ENCODE measurements at regions not wholly inside any gene's neighbourhood (a gene's known extent, or its start where the extent isn't known, plus 50 kb on each side); places are given as distances from the start of the nearest gene placed in this dataset.

- DNase-seq (ENCODE audit: low read depth, low spot score) = no peak
These were observed 648.3 kb upstream of the CFAP20DC start for GRCh38 chr3:59698091-59698490.

DNA sequence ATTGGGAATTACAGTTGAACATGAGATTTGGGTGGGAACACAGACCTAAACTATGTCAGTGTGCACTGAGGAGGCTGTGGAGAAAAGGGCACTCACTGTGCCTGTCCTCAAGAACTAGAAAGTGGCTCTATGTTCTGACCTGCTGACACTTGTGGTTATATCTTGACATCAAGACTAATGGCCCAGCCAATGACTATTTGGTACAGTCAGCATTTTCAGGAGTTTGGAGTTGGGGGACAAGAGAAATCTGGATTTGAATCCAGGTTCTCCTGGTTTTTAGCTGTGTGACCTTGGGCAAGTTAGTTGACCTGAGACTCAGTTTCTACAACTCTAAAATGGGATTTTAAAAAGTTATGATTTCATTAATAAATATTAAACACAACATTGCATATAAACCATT is 647.0 kb upstream of the CFAP20DC start:
- no peak for DNase-seq (ENCODE audit: low read depth, low spot score)

DNA sequence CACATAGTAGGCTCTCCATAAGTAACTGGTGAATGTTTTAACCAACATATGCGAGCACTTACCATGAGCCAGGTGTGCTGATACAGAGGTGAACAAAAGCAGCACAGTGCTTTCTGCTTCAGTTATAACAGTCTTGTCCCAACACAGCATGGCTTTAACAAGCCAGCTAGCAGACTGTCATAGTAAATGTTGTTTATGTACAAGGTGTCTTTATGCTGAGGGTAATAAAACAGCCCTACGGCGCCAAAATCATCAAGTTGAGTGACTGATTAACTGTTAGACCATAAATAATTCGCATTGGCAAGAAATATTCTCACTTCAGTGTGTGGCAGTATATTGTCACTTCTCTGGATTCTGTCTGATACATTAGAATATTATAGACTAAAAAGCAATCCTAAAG is 646.0 kb upstream of the CFAP20DC start:
- DNase-seq (ENCODE audit: low read depth, low spot score) = no peak

GRCh38 chr3:59692117-59692516 is 642.3 kb upstream of the CFAP20DC start:
- no peak for DNase-seq (ENCODE audit: low read depth, low spot score)

DNA sequence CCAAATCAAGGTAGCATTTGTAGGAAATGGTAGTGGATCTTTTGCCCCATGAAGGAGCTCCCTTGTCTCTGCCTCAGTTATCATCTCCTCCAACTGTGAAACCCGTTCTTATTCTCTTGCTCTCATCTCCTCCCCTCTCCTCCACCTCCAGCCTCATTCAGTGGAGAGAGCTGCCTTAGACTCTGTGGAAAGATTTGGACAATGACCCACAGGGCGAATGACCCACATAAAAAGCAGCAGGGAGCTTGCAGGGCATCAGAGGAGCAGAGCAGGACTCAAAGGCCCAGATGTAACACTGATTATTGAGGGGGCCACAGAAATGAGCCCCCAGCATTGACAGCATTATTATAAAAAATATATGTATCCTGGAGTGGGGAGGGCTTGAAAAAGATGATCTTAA is 641.1 kb upstream of the CFAP20DC start:
- no peak for DNase-seq (ENCODE audit: low read depth, low spot score)

DNA sequence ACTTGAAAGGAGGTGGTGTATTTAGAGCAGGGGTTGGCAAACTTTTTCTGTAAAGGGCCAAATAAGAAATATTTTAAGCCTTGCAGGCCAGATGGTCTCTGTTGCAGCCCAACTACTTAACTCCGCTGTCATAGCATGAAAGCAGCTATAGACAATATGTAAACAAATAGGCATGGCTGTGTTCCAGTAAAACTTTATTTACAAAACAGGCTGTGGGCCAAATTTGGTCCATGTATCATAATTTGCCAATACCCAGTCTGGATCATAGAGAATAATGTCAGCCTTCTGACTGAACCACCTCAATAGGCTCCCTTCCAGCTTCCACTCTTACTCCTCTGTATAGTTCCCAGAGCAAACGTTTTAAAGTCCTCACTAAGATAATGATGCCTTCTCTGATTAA is 638.8 kb upstream of the CFAP20DC start:
- DNase-seq (ENCODE audit: low read depth, low spot score) = no peak

GRCh38 chr3:59685432-59685831 is 635.6 kb upstream of the CFAP20DC start:
- no peak for DNase-seq (ENCODE audit: low read depth, low spot score)

GRCh38 chr3:59684766-59685165 is 634.9 kb upstream of the CFAP20DC start:
- no peak for DNase-seq (ENCODE audit: low read depth, low spot score)

DNA sequence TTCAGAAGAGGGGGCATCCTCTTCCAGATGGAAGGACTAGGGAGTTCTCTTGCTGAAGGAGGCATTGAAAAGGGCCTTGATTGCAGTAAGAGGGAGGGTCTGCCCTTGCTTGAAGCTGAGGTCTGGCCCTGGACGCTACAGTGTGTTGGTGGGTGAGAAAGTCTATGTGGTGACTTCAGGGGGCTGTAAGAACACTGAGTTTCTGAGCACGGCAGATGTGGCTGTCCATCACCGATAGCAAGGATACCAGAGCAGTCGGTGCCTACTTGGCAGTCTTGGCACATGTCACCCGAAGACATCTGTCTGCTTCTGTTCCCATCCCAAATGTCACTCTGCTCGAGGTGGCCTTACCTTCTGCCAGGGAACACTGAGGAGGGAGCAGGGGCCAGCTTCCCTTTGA is 631.1 kb upstream of the CFAP20DC start:
- no peak for DNase-seq (ENCODE audit: low read depth, low spot score)

GRCh38 chr3:59677747-59678702 is 628.2 kb upstream of the CFAP20DC start:
- no peak for DNase-seq (ENCODE audit: low read depth, low spot score)

- DNase-seq (ENCODE audit: low read depth, low spot score) = no peak
These were observed 625.7 kb upstream of the CFAP20DC start for GRCh38 chr3:59675495-59675894.

GRCh38 chr3:59663076-59663850 is 613.4 kb upstream of the CFAP20DC start:
- DNase-seq (ENCODE audit: low read depth, low spot score) = no peak

DNA sequence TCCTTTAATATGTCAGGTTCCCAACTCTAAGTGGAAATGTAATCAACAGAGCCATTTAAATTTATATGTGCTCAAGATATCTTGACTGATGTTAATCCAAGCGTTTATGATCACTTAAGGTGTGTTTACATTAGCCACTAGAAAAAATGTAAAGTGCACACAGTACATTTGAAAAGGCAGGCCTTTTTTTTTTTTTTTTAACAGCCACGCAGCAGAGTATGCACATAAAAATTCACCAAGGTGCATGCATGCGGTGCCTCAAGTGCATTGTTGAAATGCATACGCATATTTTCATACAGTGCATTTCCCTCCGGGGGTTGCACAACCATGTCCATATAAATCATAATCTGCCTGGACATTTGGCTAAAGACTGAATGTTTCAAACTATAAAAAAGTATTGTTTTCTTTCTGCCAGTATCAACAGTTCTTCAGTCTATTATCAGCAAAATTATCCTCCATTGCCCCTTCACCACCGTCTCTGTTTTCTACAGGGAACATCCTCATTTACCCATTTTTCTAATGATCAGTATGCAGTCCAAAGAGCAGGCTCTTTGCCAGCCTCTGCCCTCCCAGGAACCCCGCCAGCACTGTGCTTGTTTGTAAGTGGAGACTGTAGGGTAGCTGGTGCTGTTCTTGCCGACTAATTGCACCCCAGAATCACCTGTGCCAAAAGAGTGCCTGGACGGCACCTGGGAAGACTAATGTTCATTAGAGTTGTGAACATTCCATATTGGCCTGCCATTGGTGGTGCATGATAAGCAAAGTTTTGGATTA is 611.2 kb upstream of the CFAP20DC start:
- DNase-seq (ENCODE audit: low read depth, low spot score) = no peak

GRCh38 chr3:59660376-59660775 is 610.6 kb upstream of the CFAP20DC start:
- DNase-seq (ENCODE audit: low read depth, low spot score) = no peak

DNA sequence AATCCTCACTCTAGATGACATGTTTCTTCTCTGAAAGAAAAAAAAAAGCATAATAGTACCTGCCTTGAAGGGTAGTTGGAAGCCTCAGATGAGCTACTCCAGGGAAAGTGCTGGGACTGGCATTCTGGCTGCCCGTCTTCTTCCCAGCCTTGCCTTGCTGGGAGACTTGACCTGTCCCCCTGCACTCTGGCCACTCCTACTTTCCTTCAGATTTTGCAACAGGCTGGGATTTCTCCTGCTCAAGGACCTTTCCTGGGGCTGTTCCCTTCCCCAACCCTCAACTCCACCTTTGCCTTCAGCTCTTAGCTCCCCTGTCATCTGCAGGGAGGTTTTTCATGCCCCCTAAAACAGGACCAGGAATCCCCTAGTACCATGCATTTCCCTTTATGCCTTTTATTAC is 609.9 kb upstream of the CFAP20DC start:
- DNase-seq (ENCODE audit: low read depth, low spot score) = no peak

- DNase-seq (ENCODE audit: low read depth, low spot score) = no peak
These were observed 609.0 kb upstream of the CFAP20DC start for GRCh38 chr3:59658866-59659265.

- DNase-seq (ENCODE audit: low read depth, low spot score) = no peak
These were observed 608.4 kb upstream of the CFAP20DC start for GRCh38 chr3:59658274-59658673.

DNA sequence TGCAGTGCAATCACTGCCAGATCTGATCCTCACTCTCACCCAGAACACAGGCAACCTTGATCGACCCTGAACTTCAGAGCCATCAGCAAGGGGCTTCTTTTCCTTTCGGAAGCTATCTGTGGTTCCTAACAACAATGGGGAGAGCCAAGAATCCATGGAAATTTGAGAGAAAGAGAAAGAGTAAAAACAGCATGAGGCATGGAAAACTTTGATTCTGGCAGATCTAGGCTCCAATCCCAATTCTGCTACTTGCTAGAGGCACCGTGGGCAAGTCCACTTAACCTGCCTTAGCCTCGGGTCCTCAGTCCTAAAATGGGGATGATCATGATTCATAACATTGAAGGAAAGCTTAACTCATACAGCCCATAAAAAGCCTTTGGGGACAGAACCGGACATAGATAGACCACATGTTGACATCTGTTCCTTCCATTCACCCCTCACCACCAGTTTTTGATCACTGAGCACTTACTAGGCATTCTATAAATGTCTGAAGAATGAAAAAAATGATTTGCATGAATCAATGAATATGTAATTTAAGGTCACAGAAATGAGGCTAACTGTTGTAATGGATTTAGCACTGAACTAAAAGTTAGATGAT is 605.7 kb upstream of the CFAP20DC start:
- DNase-seq (ENCODE audit: low read depth, low spot score) = no peak

DNA sequence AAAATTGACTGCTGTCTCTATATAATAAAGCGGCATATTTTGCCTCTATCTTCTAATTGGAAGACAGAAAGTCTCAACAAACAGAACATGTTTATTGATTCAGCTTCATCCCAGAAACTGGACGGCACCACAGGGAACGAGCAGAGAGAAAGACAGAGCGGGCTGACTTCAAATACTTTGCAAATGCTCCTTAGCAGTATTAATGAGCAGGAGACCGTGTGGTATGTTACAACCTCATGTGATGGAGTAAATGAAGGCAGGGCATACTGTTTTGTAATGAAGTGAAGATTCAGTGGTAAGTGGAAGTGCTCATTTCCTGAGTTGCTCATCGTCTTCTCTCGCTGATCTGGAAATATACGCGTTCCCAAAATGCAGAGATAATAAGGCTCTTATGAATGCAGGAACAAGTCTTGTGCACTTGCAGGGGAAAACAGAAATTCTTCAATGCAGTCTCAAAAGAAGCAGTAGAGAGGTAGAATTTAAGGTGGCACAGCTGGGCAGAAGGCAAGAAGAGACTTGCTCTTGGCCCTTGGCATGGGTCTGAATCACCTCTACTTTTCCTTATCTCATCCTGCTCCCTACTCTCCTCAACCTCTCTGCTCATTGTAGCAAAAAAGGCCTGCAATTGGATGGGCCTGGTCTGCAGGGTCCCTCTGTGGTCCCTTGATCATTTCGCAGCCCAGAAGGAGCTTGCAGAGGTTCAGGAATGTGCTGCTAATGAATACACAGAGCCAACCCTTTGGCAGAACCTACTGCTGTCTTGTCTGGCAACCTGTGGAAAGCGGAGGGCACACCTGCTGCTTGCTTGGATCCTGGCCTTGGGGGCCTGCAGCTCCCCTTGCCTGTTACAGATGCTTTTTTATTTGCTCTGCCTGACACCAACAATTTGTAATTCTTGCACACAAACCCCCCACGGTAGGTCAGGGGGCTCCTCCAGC is 604.9 kb upstream of the CFAP20DC start:
- DNase-seq (ENCODE audit: low read depth, low spot score) = no peak

GRCh38 chr3:59654123-59654479 is 604.3 kb upstream of the CFAP20DC start:
- no peak for DNase-seq (ENCODE audit: low read depth, low spot score)
